CD4-positive, alpha-beta T cell (primary cell): ENCODE measurements at regions not wholly inside any gene's neighbourhood (a gene's known extent, or its start where the extent isn't known, plus 50 kb on each side); places are given as distances from the start of the nearest gene placed in this dataset.
"Not testable (repeated sequence)": the region's sequence is repeated elsewhere in the genome, so short reads cannot be mapped to it uniquely, and the experiment has no call there.

Experiments used
- ATAC-seq: fragments of 200-7000 bp; cut with Tn5 transposase; one replicate; pipeline ENCODE4 v1.10.0; 2022; ENCODE audit warnings: mild to moderate bottlenecking; ENCODE audit not compliant: poor library complexity
- CTCF ChIA-PET: fragments of 350-600 bp; sonication (Branson Sonifier 250); formaldehyde crosslinking; loops from one replicate; lab custom pipeline; 2021; ENCODE audit warnings: antibody characterized with exemption, inconsistent platforms; lab: Charles Lee
- POLR2A ChIA-PET: fragments of 350-600 bp; sonication (Branson Sonifier 250); formaldehyde crosslinking; loops from one replicate; lab custom pipeline; 2021; ENCODE audit warnings: antibody characterized with exemption, inconsistent platforms; lab: Charles Lee
- DNase-seq, 14 experiments: peaks; one replicate each; pipeline ENCODE4 v3.0.0-alpha.2; 2013 to 2020; ENCODE audit warnings: mixed read lengths in 2 of 14
- H3K27ac ChIP-seq, 2 donors: one replicate each; pipeline versions ENCODE4 v1.5.1 to v1.7.0; 2013; ENCODE audit warnings: low read length in 2 of 2, low read depth in 1 of 2, mild to moderate bottlenecking in 1 of 2
- H3K27me3 ChIP-seq, 2 experiments: 1 replicate in 1 of 2; 2 replicates in 1 of 2; pipeline versions ENCODE4 v1.6.1 to v1.7.0; 2013; ENCODE audit warnings: low read length in 2 of 2, control low read depth in 1 of 2, mild to moderate bottlenecking in 1 of 2, moderate library complexity in 1 of 2; ENCODE audit not compliant: insufficient read depth in 2 of 2, control insufficient read depth in 1 of 2
- H3K36me3 ChIP-seq: one replicate; pipeline ENCODE4 v1.6.1; 2013; ENCODE audit warnings: low read length, control low read depth; ENCODE audit not compliant: insufficient read depth
- H3K4me1 ChIP-seq: one replicate; pipeline ENCODE4 v1.6.1; 2013; ENCODE audit warnings: low read length, control low read depth; ENCODE audit not compliant: insufficient read depth
- H3K4me3 ChIP-seq: one replicate; pipeline ENCODE4 v1.5.1; 2013; ENCODE audit warnings: mild to moderate bottlenecking, low read length, moderate library complexity
- H3K9me3 ChIP-seq, 2 experiments: 1 replicate in 1 of 2; 2 replicates in 1 of 2; pipeline versions ENCODE4 v1.6.1 to v1.7.0; 2013; ENCODE audit warnings: low read length in 2 of 2, mild to moderate bottlenecking in 2 of 2, control low read depth in 1 of 2, moderate library complexity in 1 of 2; ENCODE audit not compliant: control insufficient read depth in 1 of 2, insufficient read depth in 1 of 2
- H3K27ac Mint-ChIP-seq: one replicate; pipeline ENCODE4 v1.8.0; 2020; ENCODE audit warnings: mixed read lengths
- H3K27me3 Mint-ChIP-seq: one replicate; pipeline ENCODE4 v1.8.0; 2021; ENCODE audit warnings: mixed read lengths
- H3K36me3 Mint-ChIP-seq: one replicate; pipeline ENCODE4 v1.8.0; 2021; ENCODE audit warnings: low read depth, mixed read lengths
- H3K4me1 Mint-ChIP-seq: one replicate; pipeline ENCODE4 v1.8.0; 2021; ENCODE audit warnings: low read depth, mixed read lengths
- H3K4me3 Mint-ChIP-seq: one replicate; pipeline ENCODE4 v1.8.0; 2020; ENCODE audit warnings: mild to moderate bottlenecking, mixed read lengths
- H3K9me3 Mint-ChIP-seq: one replicate; pipeline ENCODE4 v1.8.0; 2020; ENCODE audit warnings: mixed read lengths
- intact Hi-C, 2 experiments: fragments of 100-400 bp; cut with DNase I in 1 of 2; cut with micrococcal nuclease in 1 of 2; formaldehyde crosslinking; loops; one replicate each; pipeline versions ENCODE4 v1.15.1 to v1.9.0; 2023 to 2025; cut with DNase I, micrococcal nuclease
- TF ChIP-seq, protein P1 (sequence below): fragments of 200-600 bp; IDR thresholded peaks from one replicate; pipeline ENCODE4 v1.8.0; 2022; ENCODE audit warnings: antibody characterized with exemption, mild to moderate bottlenecking

DNA sequence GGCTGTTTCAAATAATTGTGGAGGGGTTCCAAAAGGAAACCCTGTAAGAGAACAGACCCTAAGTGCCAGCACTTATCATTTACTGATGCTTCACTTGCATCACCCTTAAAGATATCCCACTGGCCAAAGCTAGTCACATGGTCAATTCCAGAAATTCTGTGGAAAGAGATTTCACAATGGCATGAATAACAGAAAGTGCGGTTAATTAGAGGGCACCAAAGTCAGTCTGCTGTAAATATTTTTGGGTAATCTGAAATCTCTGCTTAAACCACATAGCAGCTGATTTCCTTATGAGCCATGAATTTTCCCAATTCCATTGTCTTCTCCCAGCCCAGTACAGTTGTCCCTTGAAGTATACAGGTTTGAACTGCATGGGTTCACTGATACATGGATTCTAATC lies 346.1 kb downstream of the SI start:
- Histone ChIP-seq H3K27me3 (no peaks in the 10 kb centered on the region), H3K9me3 (no peaks in the 10 kb centered on the region), H3K4me3 (no peak overlapping the region), H3K4me1 (no peaks in the 10 kb centered on the region), H3K36me3 (no peaks in the 10 kb centered on the region), H3K27ac (no peak overlapping the region)
- intact Hi-C loops = no loop called here
- ChIA-PET CTCF (no interaction called here), POLR2A (no interaction called here)
- Mint-ChIP-seq H3K9me3 (peaks cover 9% of the 10 kb centered on the region), H3K4me1 (no peaks in the 10 kb centered on the region), H3K27me3 (no peaks in the 10 kb centered on the region), H3K4me3 (no peak overlapping the region), H3K36me3 (no peaks in the 10 kb centered on the region), H3K27ac (no peak overlapping the region)
- no peak for ATAC-seq
- TF ChIP-seq, protein P1, sequence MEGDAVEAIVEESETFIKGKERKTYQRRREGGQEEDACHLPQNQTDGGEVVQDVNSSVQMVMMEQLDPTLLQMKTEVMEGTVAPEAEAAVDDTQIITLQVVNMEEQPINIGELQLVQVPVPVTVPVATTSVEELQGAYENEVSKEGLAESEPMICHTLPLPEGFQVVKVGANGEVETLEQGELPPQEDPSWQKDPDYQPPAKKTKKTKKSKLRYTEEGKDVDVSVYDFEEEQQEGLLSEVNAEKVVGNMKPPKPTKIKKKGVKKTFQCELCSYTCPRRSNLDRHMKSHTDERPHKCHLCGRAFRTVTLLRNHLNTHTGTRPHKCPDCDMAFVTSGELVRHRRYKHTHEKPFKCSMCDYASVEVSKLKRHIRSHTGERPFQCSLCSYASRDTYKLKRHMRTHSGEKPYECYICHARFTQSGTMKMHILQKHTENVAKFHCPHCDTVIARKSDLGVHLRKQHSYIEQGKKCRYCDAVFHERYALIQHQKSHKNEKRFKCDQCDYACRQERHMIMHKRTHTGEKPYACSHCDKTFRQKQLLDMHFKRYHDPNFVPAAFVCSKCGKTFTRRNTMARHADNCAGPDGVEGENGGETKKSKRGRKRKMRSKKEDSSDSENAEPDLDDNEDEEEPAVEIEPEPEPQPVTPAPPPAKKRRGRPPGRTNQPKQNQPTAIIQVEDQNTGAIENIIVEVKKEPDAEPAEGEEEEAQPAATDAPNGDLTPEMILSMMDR = no peak
- no peak for DNase-seq

DNA sequence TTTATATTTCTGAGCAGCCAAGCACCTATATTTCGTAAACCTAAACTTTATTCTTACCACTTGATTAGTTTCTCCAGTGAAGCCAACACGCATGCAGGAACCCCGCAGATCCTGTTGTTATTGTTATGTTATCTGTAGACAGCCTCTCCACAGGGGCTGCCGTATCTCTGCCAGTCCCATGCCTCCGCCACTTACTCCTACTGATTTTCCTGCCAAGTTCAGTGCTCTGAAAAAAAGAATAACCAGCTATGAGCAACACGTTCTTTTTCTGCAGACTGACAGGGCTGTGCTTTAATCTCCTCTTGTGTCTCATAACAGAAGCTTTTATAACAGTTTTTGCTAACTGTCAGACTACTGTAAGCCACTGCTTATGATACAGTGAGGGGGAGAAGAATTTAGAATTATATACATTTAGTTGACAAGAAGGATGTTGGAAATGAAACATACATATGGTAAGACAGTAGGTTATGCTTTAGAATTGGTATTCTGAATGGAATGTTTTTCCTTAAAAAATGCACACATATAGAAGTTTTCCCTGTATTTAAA lies 347.4 kb downstream of the SI start:
- no peaks in the 10 kb centered on the region for H3K27me3 Mint-ChIP-seq
- CTCF ChIA-PET = no interaction called here
- Histone ChIP-seq H3K9me3 (no peaks in the 10 kb centered on the region), H3K4me3 (no peak overlapping the region), H3K27ac (no peak overlapping the region), H3K36me3 (no peaks in the 10 kb centered on the region), H3K4me1 (no peaks in the 10 kb centered on the region), H3K27me3 (no peaks in the 10 kb centered on the region)
- H3K4me1 Mint-ChIP-seq = no peaks in the 10 kb centered on the region
- no peak overlapping the region for H3K4me3 Mint-ChIP-seq
- no peaks in the 10 kb centered on the region for H3K36me3 Mint-ChIP-seq
- no peak for DNase-seq
- POLR2A ChIA-PET = no interaction called here
- no peak overlapping the region for H3K27ac Mint-ChIP-seq
- intact Hi-C loops = no loop called here
- H3K9me3 Mint-ChIP-seq = peaks cover 4% of the 10 kb centered on the region
- ATAC-seq = no peak
- TF ChIP-seq, protein P1 = no peak

DNA sequence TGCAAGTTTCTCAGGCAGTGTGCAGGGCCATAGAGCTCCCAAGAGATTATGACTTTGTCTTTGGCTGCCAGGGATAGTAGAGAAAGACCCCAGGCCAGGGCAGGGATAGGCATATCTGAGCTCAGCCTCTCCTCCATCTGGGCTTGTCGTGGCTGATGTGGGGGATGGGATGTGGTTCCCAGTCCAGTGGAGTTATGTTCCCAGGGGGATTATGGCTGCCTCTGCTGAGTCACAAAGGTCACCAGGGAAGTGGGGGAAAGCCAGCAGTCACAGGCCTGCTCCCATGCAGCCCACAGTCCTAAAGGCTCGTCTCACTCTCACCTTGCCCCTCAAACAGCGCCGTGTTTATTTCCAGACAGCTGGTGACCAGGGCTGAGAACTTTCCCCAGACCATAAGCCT lies 354.9 kb downstream of the SI start:
- Mint-ChIP-seq H3K27me3 (no peaks in the 10 kb centered on the region), H3K27ac (no peak overlapping the region), H3K9me3 (peaks cover 2% of the 10 kb centered on the region), H3K4me1 (no peaks in the 10 kb centered on the region), H3K4me3 (no peak overlapping the region), H3K36me3 (no peaks in the 10 kb centered on the region)
- Histone ChIP-seq H3K36me3 (no peaks in the 10 kb centered on the region), H3K27me3 (no peaks in the 10 kb centered on the region), H3K9me3 (peaks cover 0 to 5% of the 10 kb centered on the region in 2 experiments), H3K27ac (no peak overlapping the region), H3K4me3 (no peak overlapping the region), H3K4me1 (no peaks in the 10 kb centered on the region)
- intact Hi-C loops = no loop called here
- TF ChIP-seq, protein P1 = no peak
- CTCF ChIA-PET = no interaction called here
- DNase-seq = no peak
- no peak for ATAC-seq
- POLR2A ChIA-PET = no interaction called here

DNA sequence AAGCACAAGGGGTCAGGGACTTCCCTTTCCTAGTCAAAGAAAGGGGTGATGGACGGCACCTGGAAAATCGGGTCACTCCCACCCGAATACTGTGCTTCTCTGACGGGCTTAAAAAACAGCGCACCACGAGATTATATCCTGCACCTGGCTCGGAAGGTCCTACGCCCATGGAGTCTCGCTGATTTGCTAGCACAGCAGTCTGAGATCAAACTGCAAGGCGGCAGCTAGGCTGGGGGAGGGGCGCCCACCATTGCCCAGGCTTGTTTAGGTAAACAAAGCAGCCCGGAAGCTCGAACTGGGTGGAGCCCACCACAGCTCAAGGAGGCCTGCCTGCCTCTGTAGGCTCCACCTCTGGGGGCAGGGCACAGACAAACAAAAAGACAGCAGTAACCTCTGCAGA lies 375.5 kb downstream of the SI start:
- H3K9me3 ChIP-seq, H3K27me3 ChIP-seq, CTCF ChIA-PET, H3K36me3 ChIP-seq, H3K4me3 ChIP-seq, H3K27ac Mint-ChIP-seq, POLR2A ChIA-PET, H3K27me3 Mint-ChIP-seq, H3K4me3 Mint-ChIP-seq, ATAC-seq, H3K36me3 Mint-ChIP-seq, H3K27ac ChIP-seq, H3K4me1 Mint-ChIP-seq, DNase-seq, H3K4me1 ChIP-seq, H3K9me3 Mint-ChIP-seq, intact Hi-C loops: not testable (repeated sequence)
